HG03159 (cell line): ENCODE measurements at regions not wholly inside any gene's neighbourhood (a gene's known extent, or its start where the extent isn't known, plus 50 kb on each side); places are given as distances from the start of the nearest gene placed in this dataset.

Source experiments
- ATAC-seq: cut with Tn5 transposase; IDR thresholded peaks from one replicate; pipeline ENCODE4 v1.9.1; 2021; ENCODE audit warnings: mild to moderate bottlenecking, moderate library complexity; ENCODE audit not compliant: unreplicated experiment

DNA sequence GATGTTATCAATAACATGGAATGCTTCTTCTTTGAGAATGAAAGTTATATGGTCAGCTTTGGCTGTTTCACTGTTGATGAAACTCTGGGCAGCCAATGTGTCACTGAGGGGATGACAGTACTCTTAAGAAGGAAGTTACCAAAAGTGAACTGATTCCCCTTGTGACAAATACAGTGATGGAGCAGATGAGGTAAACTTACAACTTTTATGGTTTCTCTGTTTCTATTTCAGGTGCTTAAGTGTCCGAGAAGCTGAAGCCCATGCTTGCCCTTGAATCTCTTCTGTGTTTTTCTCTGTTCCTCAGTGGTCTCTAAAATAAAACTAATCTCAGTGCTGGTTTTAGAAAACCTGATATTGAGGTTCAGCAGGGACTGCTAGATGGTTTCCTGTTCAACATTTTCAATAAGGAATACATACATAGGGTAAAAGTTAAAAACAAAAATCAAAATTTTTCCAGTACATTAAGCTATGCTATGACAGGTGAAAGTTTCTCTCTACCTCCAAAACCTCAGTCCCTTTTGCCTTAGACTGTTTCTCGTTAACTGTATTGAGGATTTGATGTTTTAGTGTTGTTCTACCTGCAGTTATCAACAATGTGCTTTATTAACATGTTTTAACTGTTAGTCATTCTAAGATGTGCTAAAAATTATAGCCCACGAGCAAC, 454.4 kb upstream of the ADGRL4 start:
- peak; percentile 99 for ATAC-seq

DNA sequence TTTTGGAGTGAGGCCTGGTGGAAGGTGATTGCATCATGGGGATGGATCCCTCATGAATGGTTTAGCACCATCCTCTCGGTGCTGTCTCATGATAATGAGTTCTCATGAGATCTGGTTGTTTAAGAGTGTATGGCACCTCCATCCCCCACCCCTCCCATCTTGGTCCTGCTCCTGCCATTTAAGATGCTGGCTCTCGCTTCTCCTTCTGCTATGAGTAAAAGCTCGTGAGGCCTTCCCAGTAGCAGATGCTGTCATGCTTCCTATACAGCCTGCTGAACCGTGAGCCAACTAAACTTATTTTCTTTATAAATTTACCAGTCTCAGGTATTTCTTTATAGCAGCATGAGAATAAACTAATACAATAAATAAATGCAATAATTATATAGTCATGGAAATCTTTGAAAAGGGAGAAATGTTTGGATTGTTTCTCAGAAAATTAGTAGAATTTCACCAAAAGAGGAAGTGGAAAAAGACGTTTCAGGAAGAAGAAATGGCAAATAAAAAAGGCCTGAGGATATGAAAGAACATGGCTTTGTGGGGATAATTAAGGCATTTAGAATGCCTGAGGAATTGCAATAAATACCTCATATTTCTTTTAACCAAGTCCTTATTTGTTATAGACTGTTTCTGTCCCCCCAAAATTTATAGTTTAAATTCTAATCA, 451.2 kb upstream of the ADGRL4 start:
- no peak for ATAC-seq

DNA sequence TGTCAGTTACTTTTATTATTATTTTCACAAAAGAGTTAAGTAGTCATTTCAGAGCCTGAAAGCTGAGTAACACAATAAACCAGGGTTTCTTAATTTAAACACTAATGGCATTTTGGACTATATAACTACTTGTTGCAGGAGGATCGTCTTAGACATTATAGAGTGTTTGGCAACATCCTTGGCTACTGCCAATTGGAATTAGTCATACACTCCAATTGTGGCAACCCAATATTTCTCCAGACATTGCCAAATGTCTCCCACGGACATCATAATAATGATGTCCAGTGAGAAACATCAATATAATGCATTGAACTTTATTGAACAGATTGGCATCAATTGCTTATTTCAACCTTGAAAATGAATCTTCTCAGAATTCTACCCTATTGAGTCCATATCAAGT, 441.9 kb upstream of the ADGRL4 start:
- ATAC-seq = no peak

DNA sequence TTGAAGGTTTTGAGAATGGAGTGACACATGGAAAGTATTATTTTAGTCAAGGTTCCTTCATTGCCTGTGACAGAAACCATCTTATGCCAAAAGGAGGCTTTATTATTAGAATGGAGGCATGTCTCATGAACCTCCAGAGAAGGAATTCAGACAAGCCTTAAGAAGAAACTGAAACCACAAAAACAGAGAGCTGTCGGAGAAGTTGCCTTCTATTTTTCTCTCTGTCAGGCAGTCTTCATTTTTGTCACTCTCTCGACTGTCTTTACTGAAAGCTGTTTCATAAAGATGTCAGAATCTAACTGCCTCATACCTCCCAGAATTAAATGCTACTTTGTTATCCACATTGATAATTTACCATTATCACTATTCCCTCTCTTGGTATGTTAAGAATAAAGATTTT, 434.7 kb upstream of the ADGRL4 start:
- no peak for ATAC-seq

DNA sequence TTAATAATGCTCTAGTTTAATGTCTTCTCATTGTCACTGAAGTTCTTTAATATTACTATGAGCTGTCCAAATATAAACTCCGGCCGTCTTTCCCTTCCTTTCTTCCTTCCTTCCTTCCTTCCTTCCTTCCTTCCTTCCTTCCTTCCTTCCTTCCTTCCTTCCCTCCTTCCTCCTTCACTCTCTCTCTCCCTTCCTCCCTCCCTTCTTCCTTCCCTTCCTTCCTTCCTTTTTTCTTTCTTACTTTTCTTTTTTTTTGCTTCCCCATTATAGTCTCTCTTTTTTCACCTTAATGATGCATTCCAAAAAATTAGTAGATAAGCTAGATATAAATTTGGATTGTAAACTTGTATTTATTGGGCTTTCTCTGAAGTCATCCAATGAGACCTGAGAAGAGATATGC, 431.0 kb upstream of the ADGRL4 start:
- no peak for ATAC-seq

DNA sequence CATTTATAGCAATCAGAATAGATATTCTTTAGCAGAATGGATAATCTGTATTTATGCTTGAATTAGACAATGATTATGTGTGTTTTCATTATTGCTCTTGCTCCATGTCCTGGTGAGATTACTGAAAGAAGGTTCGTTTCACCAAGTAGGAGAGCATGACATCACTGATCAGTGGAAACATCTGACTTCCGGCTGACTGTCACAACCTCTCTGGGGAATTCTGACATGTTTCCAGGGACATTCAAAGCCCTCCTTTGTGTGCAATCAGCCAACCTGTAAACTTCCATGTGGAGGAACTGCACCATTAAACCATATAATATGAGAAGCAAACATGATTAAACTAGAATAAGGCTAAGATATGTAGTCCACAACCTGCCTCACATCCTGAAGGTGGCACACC, 424.8 kb upstream of the ADGRL4 start:
- ATAC-seq = no peak

- no peak for ATAC-seq
Measured at GRCh38 chr1:79430437-79430836, 423.9 kb upstream of the ADGRL4 start.

GRCh38 chr1:79422726-79423125, 416.2 kb upstream of the ADGRL4 start:
- ATAC-seq = no peak

- no peak for ATAC-seq
Measured at GRCh38 chr1:79398501-79398900, 392.0 kb upstream of the ADGRL4 start.

DNA sequence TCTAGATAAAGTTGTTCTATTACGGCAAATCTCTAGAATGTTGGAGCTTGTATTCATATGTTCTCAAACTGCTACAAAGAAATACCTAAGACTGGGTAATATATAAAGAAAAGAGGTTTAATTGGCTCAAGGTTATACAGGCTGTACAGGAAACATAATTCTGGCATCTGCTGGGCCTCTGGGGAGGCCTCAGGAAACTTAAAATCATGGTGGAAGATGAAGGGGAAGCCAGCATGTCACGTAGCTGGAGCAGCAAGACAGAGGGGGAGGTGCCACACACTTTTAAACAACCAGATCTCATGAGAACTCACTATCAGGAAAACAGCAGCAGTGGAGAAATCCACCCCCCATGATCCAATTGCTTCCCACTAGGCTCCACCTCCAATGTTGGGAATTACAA, 390.4 kb upstream of the ADGRL4 start:
- no peak for ATAC-seq

- no peak for ATAC-seq
Measured at GRCh38 chr1:79388694-79389361, 382.3 kb upstream of the ADGRL4 start.

DNA sequence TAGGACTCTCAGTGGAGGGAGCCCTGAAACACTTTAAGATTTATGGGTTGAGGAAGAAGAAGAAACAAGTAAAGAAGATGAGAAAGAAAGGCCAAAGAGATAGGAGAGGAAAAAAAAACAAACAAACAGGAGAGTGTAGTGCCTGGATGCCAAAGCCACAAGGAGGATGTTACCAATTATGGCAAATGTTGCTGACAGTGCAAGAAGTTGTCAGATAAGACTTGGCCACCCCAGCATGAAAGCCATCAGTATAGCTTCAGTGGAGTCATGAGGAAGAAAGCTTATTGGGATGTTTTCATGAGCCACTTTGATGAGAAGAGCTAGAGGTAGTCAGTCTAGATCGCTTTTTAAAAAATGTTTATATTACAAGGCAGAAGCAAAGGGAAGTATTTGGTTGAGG, 380.2 kb upstream of the ADGRL4 start:
- no peak for ATAC-seq

DNA sequence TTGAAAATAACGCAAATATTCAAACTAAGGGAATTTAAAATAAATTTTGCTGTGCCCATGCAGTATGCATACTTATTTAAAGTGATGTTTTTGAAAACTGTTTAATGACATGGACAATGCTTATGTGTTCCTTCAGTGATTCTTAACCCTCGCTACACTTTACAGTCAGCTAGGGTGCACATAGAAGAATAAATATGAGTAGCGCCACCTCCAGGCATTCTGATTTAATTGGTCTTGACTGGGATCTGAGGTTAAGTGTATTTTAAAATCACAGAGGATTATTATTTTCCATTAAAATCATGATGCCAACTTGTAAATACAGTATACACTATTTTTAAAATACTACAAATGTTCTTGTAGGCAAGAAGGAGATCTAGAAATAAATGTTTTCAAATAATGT, 373.5 kb upstream of the ADGRL4 start:
- no peak for ATAC-seq

DNA sequence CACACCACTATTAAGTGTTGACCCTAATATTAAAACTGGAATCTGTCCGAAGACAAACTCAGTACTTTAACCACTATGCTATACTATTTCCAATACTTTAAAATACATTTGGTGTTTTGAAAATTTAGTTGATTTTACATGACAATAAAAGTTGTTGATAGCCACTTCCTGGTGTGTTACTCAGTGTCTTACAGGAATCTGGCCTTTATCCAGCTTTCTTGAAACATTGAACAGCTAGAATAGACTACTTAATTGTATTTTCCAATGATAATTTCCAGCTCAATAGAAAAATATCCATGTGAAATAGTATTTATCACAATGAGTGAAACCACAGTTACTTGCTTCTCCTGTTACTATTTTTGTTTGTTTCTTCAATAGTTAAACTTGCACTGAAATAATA, 369.6 kb upstream of the ADGRL4 start:
- ATAC-seq = no peak

DNA sequence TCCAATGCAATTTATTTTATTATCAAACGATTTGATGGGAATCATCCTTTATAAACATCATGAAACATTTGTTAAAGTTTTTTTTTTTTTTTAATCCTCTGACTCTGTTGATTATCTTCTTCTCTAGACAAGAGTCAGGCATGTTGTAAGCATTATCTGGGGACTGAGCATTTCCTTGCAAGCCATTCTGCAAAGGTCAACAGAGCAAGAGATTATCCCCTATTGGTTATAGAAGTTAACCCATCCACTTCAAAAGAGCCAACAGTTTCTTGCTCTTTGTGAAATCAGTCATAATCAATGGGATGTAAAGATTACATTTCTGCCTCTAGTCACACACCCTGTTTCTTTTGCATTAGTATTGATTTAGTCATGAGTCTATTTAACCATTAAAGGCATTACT, 368.8 kb upstream of the ADGRL4 start:
- ATAC-seq = no peak

DNA sequence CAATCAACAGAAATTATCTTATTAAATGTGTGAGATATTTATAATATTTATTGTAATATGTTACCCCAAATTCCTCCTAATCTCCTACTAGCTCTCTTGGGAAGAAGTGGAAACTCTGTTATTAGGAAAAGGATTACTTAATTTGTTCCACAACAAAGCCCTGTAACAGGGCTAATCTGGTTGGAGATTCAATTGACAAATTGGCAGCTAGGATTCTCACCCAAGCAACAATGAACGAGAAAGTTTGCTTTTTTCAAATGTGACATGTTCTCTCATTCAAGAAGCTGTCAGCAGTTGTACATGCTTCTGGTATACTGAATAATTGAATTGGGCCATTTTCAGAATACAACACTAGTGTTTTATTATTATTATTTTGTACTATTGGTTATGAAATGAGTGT, 367.9 kb upstream of the ADGRL4 start:
- no peak for ATAC-seq

GRCh38 chr1:79373481-79374125, 367.1 kb upstream of the ADGRL4 start:
- no peak for ATAC-seq

- ATAC-seq = no peak
Measured at GRCh38 chr1:79371802-79372201, 365.3 kb upstream of the ADGRL4 start.

DNA sequence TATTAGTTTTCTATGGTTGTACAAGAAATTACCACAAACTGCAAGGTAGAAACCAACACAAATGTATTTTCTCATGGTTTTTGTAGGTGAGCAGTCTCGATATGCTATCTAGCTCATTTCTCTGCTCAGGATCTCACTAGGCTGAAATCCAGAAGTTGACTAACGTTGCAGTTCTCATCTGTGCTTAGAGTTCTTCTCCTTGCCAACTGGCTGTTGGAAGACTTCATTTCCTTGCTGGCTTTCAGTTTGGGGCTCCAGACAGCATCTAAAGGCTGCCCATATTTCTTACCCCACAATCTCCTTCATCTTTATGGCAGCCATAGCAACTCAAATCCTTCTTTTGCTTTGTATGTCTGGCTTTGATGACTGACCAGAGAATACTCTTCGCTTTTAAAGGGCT, 362.6 kb upstream of the ADGRL4 start:
- ATAC-seq = no peak

DNA sequence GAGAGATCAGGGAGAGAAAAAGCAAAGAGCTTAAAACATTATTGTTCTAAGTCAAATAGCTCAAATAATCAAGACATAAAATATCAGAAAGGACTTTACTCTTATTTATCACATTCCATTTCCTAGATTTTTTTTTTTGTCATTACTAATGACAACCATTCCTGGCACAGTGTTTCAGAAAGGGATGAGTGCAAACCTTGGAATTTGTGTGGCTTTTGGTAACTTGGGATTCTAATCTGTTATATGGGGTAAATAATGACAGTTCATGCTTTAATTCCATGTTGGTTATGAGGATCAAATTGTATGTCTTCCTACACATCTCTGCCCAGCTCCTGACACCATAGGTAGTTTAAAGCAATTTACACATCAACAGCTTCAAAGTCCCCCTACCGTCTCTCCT, 358.4 kb upstream of the ADGRL4 start:
- ATAC-seq = no peak

- ATAC-seq = no peak
Measured at GRCh38 chr1:79363430-79363829, 356.9 kb upstream of the ADGRL4 start.

DNA sequence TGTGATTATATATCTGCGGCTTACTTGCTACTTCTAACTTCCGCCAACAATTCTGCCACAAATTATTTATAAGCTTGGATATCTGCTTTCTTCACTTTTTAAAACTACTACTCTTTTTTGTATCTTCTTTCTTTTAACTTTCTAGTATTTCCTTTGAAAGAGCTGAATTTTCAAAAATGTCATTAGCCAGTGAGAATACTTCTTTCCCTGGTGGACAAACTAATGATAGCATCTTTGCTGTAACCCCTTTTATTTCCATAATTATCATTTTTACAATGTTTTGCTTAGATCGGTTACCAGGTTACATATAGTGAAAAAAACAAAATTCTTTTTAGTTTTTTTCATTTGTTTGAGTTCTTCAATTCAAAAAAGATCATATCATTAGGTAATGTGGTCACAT, 355.9 kb upstream of the ADGRL4 start:
- ATAC-seq = no peak
